Peyer's patch (tissue), 4 donors: ENCODE measurements at regions not wholly inside any gene's neighbourhood (a gene's known extent, or its start where the extent isn't known, plus 50 kb on each side); places are given as distances from the start of the nearest gene placed in this dataset.

Experiments
- POLR2A ChIP-seq, 2 donors: fragments of 450-650 bp; IDR thresholded peaks; one replicate each; pipeline ENCODE4 v1.5.1; 2017; ENCODE audit warnings: antibody characterized with exemption in 2 of 2, mild to moderate bottlenecking in 2 of 2, moderate library complexity in 2 of 2
- TF ChIP-seq, protein P1 (sequence below), 6 experiments: fragments of 450-650 bp in 4 of 6; fragments of 200-600 bp in 2 of 6; sonication (generic) in 1 of 6; IDR thresholded peaks; one replicate each; pipeline ENCODE4 v1.5.1; 2017 to 2019; ENCODE audit warnings: antibody characterized with exemption in 6 of 6, mild to moderate bottlenecking in 3 of 6, moderate library complexity in 1 of 6

DNA sequence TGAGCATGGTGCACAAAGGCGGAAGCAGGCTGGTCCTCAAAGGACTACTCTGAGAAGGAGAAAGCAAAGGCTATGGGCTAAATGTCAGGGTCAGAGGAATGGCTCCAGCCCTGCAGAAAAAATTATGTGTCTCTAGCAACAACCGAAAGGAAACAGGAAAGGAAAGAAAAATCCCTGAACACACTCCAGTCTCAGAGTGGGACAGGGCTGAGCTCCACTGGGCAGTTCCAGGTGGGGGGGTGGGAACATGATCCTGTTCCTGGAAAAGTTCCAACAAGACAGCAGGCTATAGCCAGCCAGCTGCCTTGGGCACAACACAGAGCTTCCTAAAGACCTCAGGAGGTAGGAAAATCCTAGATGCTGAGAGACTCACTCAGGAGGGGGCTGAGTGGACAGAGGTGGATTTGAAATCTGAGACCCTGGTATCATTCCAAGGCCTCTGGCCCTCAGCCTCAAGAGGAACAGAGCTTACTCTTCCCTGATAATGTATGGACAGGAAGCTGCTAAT is 1088.2 kb downstream of the TBC1D22A start:
- TF ChIP-seq, protein P1, sequence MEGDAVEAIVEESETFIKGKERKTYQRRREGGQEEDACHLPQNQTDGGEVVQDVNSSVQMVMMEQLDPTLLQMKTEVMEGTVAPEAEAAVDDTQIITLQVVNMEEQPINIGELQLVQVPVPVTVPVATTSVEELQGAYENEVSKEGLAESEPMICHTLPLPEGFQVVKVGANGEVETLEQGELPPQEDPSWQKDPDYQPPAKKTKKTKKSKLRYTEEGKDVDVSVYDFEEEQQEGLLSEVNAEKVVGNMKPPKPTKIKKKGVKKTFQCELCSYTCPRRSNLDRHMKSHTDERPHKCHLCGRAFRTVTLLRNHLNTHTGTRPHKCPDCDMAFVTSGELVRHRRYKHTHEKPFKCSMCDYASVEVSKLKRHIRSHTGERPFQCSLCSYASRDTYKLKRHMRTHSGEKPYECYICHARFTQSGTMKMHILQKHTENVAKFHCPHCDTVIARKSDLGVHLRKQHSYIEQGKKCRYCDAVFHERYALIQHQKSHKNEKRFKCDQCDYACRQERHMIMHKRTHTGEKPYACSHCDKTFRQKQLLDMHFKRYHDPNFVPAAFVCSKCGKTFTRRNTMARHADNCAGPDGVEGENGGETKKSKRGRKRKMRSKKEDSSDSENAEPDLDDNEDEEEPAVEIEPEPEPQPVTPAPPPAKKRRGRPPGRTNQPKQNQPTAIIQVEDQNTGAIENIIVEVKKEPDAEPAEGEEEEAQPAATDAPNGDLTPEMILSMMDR (IDR thresholded peaks at IDR 0.05), result no peak
- TF ChIP-seq POLR2A (IDR thresholded peaks at IDR 0.05), result no peak
